ENCODE measurements at regions not wholly inside any gene's neighbourhood (a gene's known extent, or its start where the extent isn't known, plus 50 kb on each side); places are given as distances from the start of the nearest gene placed in this dataset.
"Not testable (repeated sequence)": the region's sequence is repeated elsewhere in the genome, so short reads cannot be mapped to it uniquely, and the experiment has no call there.

DNA sequence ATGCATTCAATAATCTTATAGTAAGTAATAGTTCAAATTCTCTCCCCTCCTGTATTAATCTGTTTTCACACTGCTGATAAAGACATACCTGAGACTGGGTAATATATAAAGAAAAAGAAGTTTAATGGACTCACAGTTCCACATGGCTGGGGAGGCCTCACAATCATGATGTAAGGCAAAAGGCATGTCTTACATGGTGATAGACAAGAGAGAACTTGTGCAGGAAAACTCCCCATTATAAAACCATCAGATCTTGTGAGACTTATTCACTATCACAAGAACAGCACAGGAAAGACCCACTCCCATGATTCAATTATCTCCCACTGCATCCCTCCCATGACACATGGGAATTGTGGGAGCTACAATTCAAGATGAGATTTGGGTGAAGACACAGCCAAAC, 199.9 kb upstream of the PCSK5 start:
- not testable (repeated sequence) for TF ChIP-seq ZNF572 (CRISPR knock-in tag; IDR thresholded peaks at IDR 0.05); ZNF234 (CRISPR knock-in tag; conservative IDR thresholded peaks at IDR 0.05); NR3C1 (CRISPR knock-in tag; IDR thresholded peaks at IDR 0.05); SMC3 (IDR thresholded peaks at IDR 0.05; ENCODE audit: low read length); ZNF792 (CRISPR knock-in tag; IDR thresholded peaks at IDR 0.05)
- TF ChIP-seq, protein P1, sequence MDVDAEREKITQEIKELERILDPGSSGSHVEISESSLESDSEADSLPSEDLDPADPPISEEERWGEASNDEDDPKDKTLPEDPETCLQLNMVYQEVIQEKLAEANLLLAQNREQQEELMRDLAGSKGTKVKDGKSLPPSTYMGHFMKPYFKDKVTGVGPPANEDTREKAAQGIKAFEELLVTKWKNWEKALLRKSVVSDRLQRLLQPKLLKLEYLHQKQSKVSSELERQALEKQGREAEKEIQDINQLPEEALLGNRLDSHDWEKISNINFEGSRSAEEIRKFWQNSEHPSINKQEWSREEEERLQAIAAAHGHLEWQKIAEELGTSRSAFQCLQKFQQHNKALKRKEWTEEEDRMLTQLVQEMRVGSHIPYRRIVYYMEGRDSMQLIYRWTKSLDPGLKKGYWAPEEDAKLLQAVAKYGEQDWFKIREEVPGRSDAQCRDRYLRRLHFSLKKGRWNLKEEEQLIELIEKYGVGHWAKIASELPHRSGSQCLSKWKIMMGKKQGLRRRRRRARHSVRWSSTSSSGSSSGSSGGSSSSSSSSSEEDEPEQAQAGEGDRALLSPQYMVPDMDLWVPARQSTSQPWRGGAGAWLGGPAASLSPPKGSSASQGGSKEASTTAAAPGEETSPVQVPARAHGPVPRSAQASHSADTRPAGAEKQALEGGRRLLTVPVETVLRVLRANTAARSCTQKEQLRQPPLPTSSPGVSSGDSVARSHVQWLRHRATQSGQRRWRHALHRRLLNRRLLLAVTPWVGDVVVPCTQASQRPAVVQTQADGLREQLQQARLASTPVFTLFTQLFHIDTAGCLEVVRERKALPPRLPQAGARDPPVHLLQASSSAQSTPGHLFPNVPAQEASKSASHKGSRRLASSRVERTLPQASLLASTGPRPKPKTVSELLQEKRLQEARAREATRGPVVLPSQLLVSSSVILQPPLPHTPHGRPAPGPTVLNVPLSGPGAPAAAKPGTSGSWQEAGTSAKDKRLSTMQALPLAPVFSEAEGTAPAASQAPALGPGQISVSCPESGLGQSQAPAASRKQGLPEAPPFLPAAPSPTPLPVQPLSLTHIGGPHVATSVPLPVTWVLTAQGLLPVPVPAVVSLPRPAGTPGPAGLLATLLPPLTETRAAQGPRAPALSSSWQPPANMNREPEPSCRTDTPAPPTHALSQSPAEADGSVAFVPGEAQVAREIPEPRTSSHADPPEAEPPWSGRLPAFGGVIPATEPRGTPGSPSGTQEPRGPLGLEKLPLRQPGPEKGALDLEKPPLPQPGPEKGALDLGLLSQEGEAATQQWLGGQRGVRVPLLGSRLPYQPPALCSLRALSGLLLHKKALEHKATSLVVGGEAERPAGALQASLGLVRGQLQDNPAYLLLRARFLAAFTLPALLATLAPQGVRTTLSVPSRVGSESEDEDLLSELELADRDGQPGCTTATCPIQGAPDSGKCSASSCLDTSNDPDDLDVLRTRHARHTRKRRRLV (CRISPR knock-in tag; IDR thresholded peaks at IDR 0.05), result not testable (repeated sequence)
- TF ChIP-seq, protein P2, sequence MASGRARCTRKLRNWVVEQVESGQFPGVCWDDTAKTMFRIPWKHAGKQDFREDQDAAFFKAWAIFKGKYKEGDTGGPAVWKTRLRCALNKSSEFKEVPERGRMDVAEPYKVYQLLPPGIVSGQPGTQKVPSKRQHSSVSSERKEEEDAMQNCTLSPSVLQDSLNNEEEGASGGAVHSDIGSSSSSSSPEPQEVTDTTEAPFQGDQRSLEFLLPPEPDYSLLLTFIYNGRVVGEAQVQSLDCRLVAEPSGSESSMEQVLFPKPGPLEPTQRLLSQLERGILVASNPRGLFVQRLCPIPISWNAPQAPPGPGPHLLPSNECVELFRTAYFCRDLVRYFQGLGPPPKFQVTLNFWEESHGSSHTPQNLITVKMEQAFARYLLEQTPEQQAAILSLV (CRISPR knock-in tag; IDR thresholded peaks at IDR 0.05; ENCODE audit: borderline replicate concordance), result not testable (repeated sequence)
